Tibial nerve (tissue), 4 donors: ENCODE measurements at regions not wholly inside any gene's neighbourhood (a gene's known extent, or its start where the extent isn't known, plus 50 kb on each side); places are given as distances from the start of the nearest gene placed in this dataset.

ENCODE experiments used
- EP300 ChIP-seq, 2 donors: sonication (generic); formaldehyde crosslinking; IDR thresholded peaks; one replicate each; pipeline ENCODE4 v1.6.1; 2017; ENCODE audit warnings: antibody characterized with exemption in 2 of 2, mild to moderate bottlenecking in 1 of 2
- POLR2A ChIP-seq, 2 donors: fragments of 450-650 bp; IDR thresholded peaks; one replicate each; pipeline ENCODE4 v1.6.1; 2017; ENCODE audit warnings: antibody characterized with exemption in 2 of 2, mild to moderate bottlenecking in 2 of 2, moderate library complexity in 2 of 2
- TF ChIP-seq, protein P1 (sequence below), 5 experiments: fragments of 200-600 bp in 3 of 5; fragments of 450-650 bp in 2 of 5; sonication (generic) in 3 of 5; IDR thresholded peaks; one replicate each; pipeline ENCODE4 v1.5.1; 2016 to 2019; ENCODE audit warnings: antibody characterized with exemption in 5 of 5, mild to moderate bottlenecking in 3 of 5, moderate library complexity in 2 of 5

DNA sequence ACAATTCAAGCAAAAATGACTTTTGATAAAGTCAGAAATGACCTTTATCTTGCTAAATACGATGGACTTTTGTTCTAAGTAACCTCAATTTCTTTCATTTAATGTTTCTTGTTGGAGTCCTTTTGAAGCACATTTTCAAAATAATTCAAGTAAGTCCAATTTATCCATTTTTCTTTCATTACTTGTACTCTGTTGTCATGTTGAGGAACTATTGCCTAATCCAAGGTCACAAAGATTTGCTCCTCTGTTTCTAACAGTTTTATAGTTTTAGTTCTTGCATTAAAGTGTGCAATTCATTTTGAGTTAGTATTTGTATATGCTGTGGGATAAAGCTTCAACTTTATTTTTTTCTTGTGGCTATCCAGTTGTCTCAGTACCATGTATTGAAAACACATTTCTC, 66.7 kb downstream of the CCER1 start:
- TF ChIP-seq, protein P1, sequence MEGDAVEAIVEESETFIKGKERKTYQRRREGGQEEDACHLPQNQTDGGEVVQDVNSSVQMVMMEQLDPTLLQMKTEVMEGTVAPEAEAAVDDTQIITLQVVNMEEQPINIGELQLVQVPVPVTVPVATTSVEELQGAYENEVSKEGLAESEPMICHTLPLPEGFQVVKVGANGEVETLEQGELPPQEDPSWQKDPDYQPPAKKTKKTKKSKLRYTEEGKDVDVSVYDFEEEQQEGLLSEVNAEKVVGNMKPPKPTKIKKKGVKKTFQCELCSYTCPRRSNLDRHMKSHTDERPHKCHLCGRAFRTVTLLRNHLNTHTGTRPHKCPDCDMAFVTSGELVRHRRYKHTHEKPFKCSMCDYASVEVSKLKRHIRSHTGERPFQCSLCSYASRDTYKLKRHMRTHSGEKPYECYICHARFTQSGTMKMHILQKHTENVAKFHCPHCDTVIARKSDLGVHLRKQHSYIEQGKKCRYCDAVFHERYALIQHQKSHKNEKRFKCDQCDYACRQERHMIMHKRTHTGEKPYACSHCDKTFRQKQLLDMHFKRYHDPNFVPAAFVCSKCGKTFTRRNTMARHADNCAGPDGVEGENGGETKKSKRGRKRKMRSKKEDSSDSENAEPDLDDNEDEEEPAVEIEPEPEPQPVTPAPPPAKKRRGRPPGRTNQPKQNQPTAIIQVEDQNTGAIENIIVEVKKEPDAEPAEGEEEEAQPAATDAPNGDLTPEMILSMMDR (IDR thresholded peaks at IDR 0.05), result no peak
- TF ChIP-seq POLR2A (IDR thresholded peaks at IDR 0.05), result no peak
- TF ChIP-seq EP300 (IDR thresholded peaks at IDR 0.05), result no peak
